ENCODE measurements at regions not wholly inside any gene's neighbourhood (a gene's known extent, or its start where the extent isn't known, plus 50 kb on each side); places are given as distances from the start of the nearest gene placed in this dataset.
"Not testable (repeated sequence)": the region's sequence is repeated elsewhere in the genome, so short reads cannot be mapped to it uniquely, and the experiment has no call there.

DNA sequence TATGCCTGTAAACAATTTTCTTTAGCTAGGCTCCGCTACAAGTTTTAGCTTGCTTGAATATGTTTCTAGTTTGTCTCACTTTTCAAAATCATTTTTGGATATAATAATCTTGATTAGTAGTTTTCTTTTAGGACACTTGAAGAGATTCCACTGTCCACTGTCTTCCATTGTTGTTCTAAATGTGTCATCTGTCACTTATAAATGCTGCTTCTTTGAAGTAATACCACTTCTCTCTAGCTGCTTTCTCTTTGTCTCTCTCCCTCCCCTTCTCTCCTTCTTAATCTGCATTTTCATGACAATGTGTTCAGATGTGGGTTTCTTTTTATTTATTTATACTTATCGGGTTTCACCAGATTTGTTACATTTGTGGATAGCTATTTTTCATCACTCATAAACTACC, 73.7 kb upstream of the DPP10 start:
- Mint-ChIP-seq H3K4me3 (no peak overlapping the region), H3K27ac (no peak overlapping the region), H3K9me3 (peaks cover 57% of the 10 kb centered on the region), H3K4me1 (no peaks in the 10 kb centered on the region), H3K36me3 (no peaks in the 10 kb centered on the region), H3K27me3 (ENCODE audit: low read depth) (no peaks in the 10 kb centered on the region)
- TF ChIP-seq CTCF (IDR thresholded peaks at IDR 0.05; ENCODE audit: unreplicated experiment): no peak
- DNase-seq (ENCODE audit: low spot score in 2 of 2, unreplicated experiment in 2 of 2): no peak

- H3K36me3 Mint-ChIP-seq; H3K27ac Mint-ChIP-seq; H3K27me3 Mint-ChIP-seq (ENCODE audit: low read depth); H3K4me3 Mint-ChIP-seq; H3K4me1 Mint-ChIP-seq; DNase-seq (ENCODE audit: low spot score in 2 of 2, unreplicated experiment in 2 of 2): not testable (repeated sequence)
- H3K9me3 Mint-ChIP-seq: peaks cover 49% of the 10 kb centered on the region
These were observed 70.7 kb upstream of the DPP10 start for GRCh38 chr2:114371721-114372120.

DNA sequence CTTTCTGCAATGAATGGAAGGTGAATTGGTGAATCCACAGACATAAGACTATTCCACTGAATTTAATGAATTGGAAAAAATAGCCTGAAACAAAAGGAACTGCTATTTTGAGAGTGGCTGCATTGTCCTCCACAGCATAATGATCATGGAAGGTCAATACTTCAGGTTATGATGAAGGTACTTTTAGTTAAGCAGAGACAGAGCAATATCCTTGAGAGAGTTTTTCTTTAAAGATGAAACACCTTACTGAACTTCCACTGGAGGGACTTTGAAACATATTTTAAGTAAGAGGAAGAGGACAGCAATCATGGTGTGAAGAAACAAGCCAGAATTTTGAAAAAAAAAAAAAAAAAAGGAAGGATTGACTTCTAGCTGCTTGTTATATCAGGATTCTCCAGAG, 68.8 kb upstream of the DPP10 start:
- Mint-ChIP-seq H3K4me1 (no peaks in the 10 kb centered on the region), H3K27ac (no peak overlapping the region), H3K4me3 (no peak overlapping the region), H3K27me3 (ENCODE audit: low read depth) (no peaks in the 10 kb centered on the region), H3K9me3 (peaks cover 36% of the 10 kb centered on the region), H3K36me3 (no peaks in the 10 kb centered on the region)
- TF ChIP-seq CTCF (IDR thresholded peaks at IDR 0.05; ENCODE audit: unreplicated experiment): no peak
- DNase-seq (ENCODE audit: low spot score in 2 of 2, unreplicated experiment in 2 of 2): no peak

- no peak overlapping the region for H3K4me3 Mint-ChIP-seq
- no peaks in the 10 kb centered on the region for H3K36me3 Mint-ChIP-seq
- no peak overlapping the region for H3K27ac Mint-ChIP-seq
These were observed 58.0 kb upstream of the DPP10 start for GRCh38 chr2:114384441-114384840.

DNA sequence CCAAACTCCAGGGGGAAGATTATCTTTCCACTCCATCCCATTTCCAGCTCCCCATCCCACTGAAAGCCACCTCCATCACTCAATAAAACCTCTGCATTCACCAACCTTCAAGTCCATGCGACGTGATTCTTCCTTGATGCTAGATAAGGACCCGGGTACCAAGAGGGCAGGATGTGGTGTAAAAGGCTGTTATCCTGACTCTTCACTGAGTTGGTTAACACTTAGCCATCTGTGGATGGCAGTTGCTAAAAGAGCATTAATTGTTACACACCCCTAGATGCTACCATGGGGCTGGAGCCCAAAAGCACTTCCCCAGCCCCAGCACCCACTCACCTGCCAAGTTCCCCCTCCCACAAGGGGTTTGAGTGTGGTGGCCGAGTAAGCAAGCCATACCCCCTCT, 53.4 kb upstream of the DPP10 start:
- H3K27ac Mint-ChIP-seq: no peak overlapping the region
- no peaks in the 10 kb centered on the region for H3K36me3 Mint-ChIP-seq
- no peak overlapping the region for H3K4me3 Mint-ChIP-seq
- TF ChIP-seq CTCF (IDR thresholded peaks at IDR 0.05; ENCODE audit: unreplicated experiment): no peak
- no peaks in the 10 kb centered on the region for H3K27me3 Mint-ChIP-seq (ENCODE audit: low read depth)
- no peaks in the 10 kb centered on the region for H3K4me1 Mint-ChIP-seq
- no peak for DNase-seq (ENCODE audit: low spot score in 2 of 2, unreplicated experiment in 2 of 2)
- peaks cover 27% of the 10 kb centered on the region for H3K9me3 Mint-ChIP-seq

More at GRCh38 chr2:114384441-114384840, 58.0 kb upstream of the DPP10 start:
- Mint-ChIP-seq H3K4me1 (no peaks in the 10 kb centered on the region), H3K9me3 (peaks cover 2% of the 10 kb centered on the region), H3K27me3 (ENCODE audit: low read depth) (no peaks in the 10 kb centered on the region)
- DNase-seq (ENCODE audit: low spot score in 2 of 2, unreplicated experiment in 2 of 2): no peak
- TF ChIP-seq CTCF (IDR thresholded peaks at IDR 0.05; ENCODE audit: unreplicated experiment): no peak

Data from mesothelial cell of epicardium (in vitro differentiated cells).